ENCODE measurements at regions not wholly inside any gene's neighbourhood (a gene's known extent, or its start where the extent isn't known, plus 50 kb on each side); places are given as distances from the start of the nearest gene placed in this dataset.
A peak's percentile ranks its signal among the peaks of the same experiment; 100 is the strongest.

GRCh38 chr6:167555836-167556235 is 230.9 kb downstream of the TTLL2 start:
- Histone ChIP-seq H3K27me3 (no peaks in the 10 kb centered on the region), H3K4me1 (peaks cover 6 to 26% (median 15%) of the 10 kb centered on the region in 9 donors), H3K27ac (no peak overlapping the region), H3K36me3 (no peaks in the 10 kb centered on the region), H3K9me3 (peaks cover 0 to 24% (median 16%) of the 10 kb centered on the region in 11 donors), H3K4me3 (no peak overlapping the region)
- ATAC-seq (no peak), DNase-seq (no peak)
- no peak for TF ChIP-seq CTCF (IDR thresholded peaks at IDR 0.05)
- intact Hi-C loops (cut with DNase I), result no loop called here

GRCh38 chr6:167557675-167558074 is 232.8 kb downstream of the TTLL2 start:
- H3K4me1 ChIP-seq, result peaks cover 0 to 14% (median 5%) of the 10 kb centered on the region in 9 donors
- no peak for TF ChIP-seq CTCF (IDR thresholded peaks at IDR 0.05)
- no peak overlapping the region for H3K4me3 ChIP-seq
- DNase-seq (no peak), ATAC-seq (no peak)
- WGBS, 2 donors, result 93 to 94% methylated on average over 5 of the region's 5 CpGs
- no peaks in the 10 kb centered on the region for H3K27me3 ChIP-seq
- intact Hi-C loops (cut with DNase I), result no loop called here
- no peaks in the 10 kb centered on the region for H3K36me3 ChIP-seq
- H3K9me3 ChIP-seq, result peaks cover 0 to 24% (median 16%) of the 10 kb centered on the region in 11 donors
- H3K27ac ChIP-seq, result no peak overlapping the region

- DNase-seq, result no peak
- Histone ChIP-seq H3K9me3 (peaks cover 0 to 24% (median 16%) of the 10 kb centered on the region in 11 donors), H3K4me3 (no peak overlapping the region), H3K27ac (peak overlapping the region in 2 of 10 donors; percentile 5 to 39), H3K4me1 (peaks cover 0 to 14% (median 5%) of the 10 kb centered on the region in 9 donors), H3K36me3 (no peaks in the 10 kb centered on the region), H3K27me3 (no peaks in the 10 kb centered on the region)
- TF ChIP-seq CTCF (IDR thresholded peaks at IDR 0.05), result no peak
- ATAC-seq, result peak; percentile 40 to 85 (median 72)
- WGBS, 2 donors, result 64 to 69% methylated on average over 14 of the region's 14 CpGs
- intact Hi-C loops (cut with DNase I), result no loop called here
Observed at GRCh38 chr6:167558246-167559177, 233.6 kb downstream of the TTLL2 start.

- H3K36me3 ChIP-seq, result no peaks in the 10 kb centered on the region
- no peaks in the 10 kb centered on the region for H3K27me3 ChIP-seq
- peaks cover 0 to 14% (median 5%) of the 10 kb centered on the region in 9 donors for H3K4me1 ChIP-seq
- ATAC-seq (peak in 3 of 8 donors; percentile 11 to 18 (median 16)), DNase-seq (no peak)
- peaks cover 0 to 23% (median 14%) of the 10 kb centered on the region in 11 donors for H3K9me3 ChIP-seq
- WGBS, 2 donors, result 76 to 84% methylated on average over 15 of the region's 15 CpGs
- no peak overlapping the region for H3K27ac ChIP-seq
- TF ChIP-seq CTCF (IDR thresholded peaks at IDR 0.05), result no peak
- intact Hi-C loops (cut with DNase I), result no loop called here
- no peak overlapping the region for H3K4me3 ChIP-seq
Observed at GRCh38 chr6:167559675-167560479, 235.0 kb downstream of the TTLL2 start.
